HS-27A (cell line): ENCODE measurements at regions not wholly inside any gene's neighbourhood (a gene's known extent, or its start where the extent isn't known, plus 50 kb on each side); places are given as distances from the start of the nearest gene placed in this dataset.
A peak's percentile ranks its signal among the peaks of the same experiment; 100 is the strongest.
"Not testable (repeated sequence)": the region's sequence is repeated elsewhere in the genome, so short reads cannot be mapped to it uniquely, and the experiment has no call there.

Source experiments
- DNase-seq: peaks from one replicate; pipeline ENCODE4 v3.0.0-alpha.2; 2012; ENCODE audit warnings: low read depth, missing footprints

- DNase-seq = no peak
Observed at GRCh38 chr19:28731577-28731976, 481.4 kb downstream of the UQCRFS1 start.

GRCh38 chr19:28730791-28731512 lies 482.0 kb downstream of the UQCRFS1 start:
- DNase-seq = no peak

- DNase-seq = no peak
Observed at GRCh38 chr19:28727480-28728159, 485.3 kb downstream of the UQCRFS1 start.

- DNase-seq = no peak
Observed at GRCh38 chr19:28726533-28727479, 486.1 kb downstream of the UQCRFS1 start.

- no peak for DNase-seq
Observed at GRCh38 chr19:28718909-28719308, 494.0 kb downstream of the UQCRFS1 start.

GRCh38 chr19:28715157-28715556 lies 497.8 kb downstream of the UQCRFS1 start:
- DNase-seq = no peak

GRCh38 chr19:28711411-28711810 lies 501.5 kb downstream of the UQCRFS1 start:
- DNase-seq = no peak

- DNase-seq = no peak
Observed at GRCh38 chr19:28710278-28710677, 502.7 kb downstream of the UQCRFS1 start.

GRCh38 chr19:28706693-28707092 lies 506.3 kb downstream of the UQCRFS1 start:
- DNase-seq = no peak

- DNase-seq = peak; percentile 69
Observed at GRCh38 chr19:28705008-28705407, 507.9 kb downstream of the UQCRFS1 start.

- no peak for DNase-seq
Observed at GRCh38 chr19:28703400-28703956, 509.5 kb downstream of the UQCRFS1 start.

GRCh38 chr19:28701491-28701890 lies 511.5 kb downstream of the UQCRFS1 start:
- DNase-seq = no peak

- DNase-seq = no peak
Observed at GRCh38 chr19:28700176-28700575, 512.8 kb downstream of the UQCRFS1 start.

GRCh38 chr19:28697308-28697707 lies 515.6 kb downstream of the UQCRFS1 start:
- DNase-seq = no peak

GRCh38 chr19:28694812-28695211 lies 518.1 kb downstream of the UQCRFS1 start:
- no peak for DNase-seq

- DNase-seq = no peak
Observed at GRCh38 chr19:28691683-28692082, 521.3 kb downstream of the UQCRFS1 start.

- DNase-seq = not testable (repeated sequence)
Observed at GRCh38 chr19:28689464-28689863, 523.5 kb downstream of the UQCRFS1 start.

- DNase-seq = no peak
Observed at GRCh38 chr19:28687296-28687695, 525.7 kb downstream of the UQCRFS1 start.

GRCh38 chr19:28686756-28687155 lies 526.2 kb downstream of the UQCRFS1 start:
- DNase-seq = no peak

GRCh38 chr19:28685802-28686201 lies 527.1 kb downstream of the UQCRFS1 start:
- DNase-seq = no peak

GRCh38 chr19:28685077-28685476 lies 527.9 kb downstream of the UQCRFS1 start:
- not testable (repeated sequence) for DNase-seq

- DNase-seq = no peak
Observed at GRCh38 chr19:28680111-28680510, 532.8 kb downstream of the UQCRFS1 start.
